HFFc6 (cell line): ENCODE measurements at regions not wholly inside any gene's neighbourhood (a gene's known extent, or its start where the extent isn't known, plus 50 kb on each side); places are given as distances from the start of the nearest gene placed in this dataset.

Source experiments
- DNase-seq: peaks from one replicate; pipeline ENCODE4 v3.0.0-alpha.2; 2018
- H3K27ac Mint-ChIP-seq: 2 replicates; pipeline ENCODE4 v1.8.0; 2020; ENCODE audit warnings: mild to moderate bottlenecking, mixed read lengths
- H3K27me3 Mint-ChIP-seq: 2 replicates; pipeline ENCODE4 v1.8.0; 2021; ENCODE audit warnings: mild to moderate bottlenecking, moderate library complexity, mixed read lengths; ENCODE audit not compliant: insufficient read depth
- H3K36me3 Mint-ChIP-seq: 2 replicates; pipeline ENCODE4 v1.8.0; 2021; ENCODE audit warnings: low read depth, mixed read lengths
- H3K4me1 Mint-ChIP-seq: 2 replicates; pipeline ENCODE4 v1.8.0; 2020; ENCODE audit warnings: low read depth, mixed read lengths
- H3K4me3 Mint-ChIP-seq: 2 replicates; pipeline ENCODE4 v1.8.0; 2020; ENCODE audit warnings: mild to moderate bottlenecking, moderate library complexity, mixed read lengths
- H3K9me3 Mint-ChIP-seq: 2 replicates; pipeline ENCODE4 v1.8.0; 2020; ENCODE audit warnings: mild to moderate bottlenecking, mixed read lengths
- TF ChIP-seq, protein P1 (sequence below): fragments of 200-600 bp; sonication (generic); IDR thresholded peaks from 2 replicates; pipeline ENCODE4 v1.5.0; 2021; ENCODE audit warnings: antibody characterized with exemption, mild to moderate bottlenecking

DNA sequence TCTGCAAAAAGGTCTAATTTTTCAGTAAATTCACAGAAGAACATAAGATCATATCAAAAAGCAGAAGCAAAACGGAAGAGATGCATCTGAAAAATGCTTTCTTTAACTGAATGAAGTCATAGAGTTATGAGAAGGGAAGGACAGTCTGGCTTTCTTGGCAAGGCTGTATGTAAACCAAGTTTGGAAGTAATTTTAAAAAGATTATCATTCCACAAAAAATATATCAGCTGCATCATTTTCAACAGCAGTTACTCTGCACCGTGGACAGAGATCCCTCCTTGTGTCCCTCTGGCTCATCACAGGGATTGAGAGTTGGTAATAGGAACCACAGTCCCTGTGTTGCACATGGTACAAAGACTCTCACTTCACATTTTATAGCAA is 258.5 kb downstream of the HIVEP2 start:
- Mint-ChIP-seq H3K36me3 (no peaks in the 10 kb centered on the region), H3K4me3 (no peak overlapping the region), H3K27ac (no peak overlapping the region), H3K27me3 (peaks cover 3% of the 10 kb centered on the region; the same call in 1 of the 2 replicates), H3K9me3 (no peaks in the 10 kb centered on the region), H3K4me1 (peaks cover 33% of the 10 kb centered on the region)
- DNase-seq = no peak
- TF ChIP-seq, protein P1, sequence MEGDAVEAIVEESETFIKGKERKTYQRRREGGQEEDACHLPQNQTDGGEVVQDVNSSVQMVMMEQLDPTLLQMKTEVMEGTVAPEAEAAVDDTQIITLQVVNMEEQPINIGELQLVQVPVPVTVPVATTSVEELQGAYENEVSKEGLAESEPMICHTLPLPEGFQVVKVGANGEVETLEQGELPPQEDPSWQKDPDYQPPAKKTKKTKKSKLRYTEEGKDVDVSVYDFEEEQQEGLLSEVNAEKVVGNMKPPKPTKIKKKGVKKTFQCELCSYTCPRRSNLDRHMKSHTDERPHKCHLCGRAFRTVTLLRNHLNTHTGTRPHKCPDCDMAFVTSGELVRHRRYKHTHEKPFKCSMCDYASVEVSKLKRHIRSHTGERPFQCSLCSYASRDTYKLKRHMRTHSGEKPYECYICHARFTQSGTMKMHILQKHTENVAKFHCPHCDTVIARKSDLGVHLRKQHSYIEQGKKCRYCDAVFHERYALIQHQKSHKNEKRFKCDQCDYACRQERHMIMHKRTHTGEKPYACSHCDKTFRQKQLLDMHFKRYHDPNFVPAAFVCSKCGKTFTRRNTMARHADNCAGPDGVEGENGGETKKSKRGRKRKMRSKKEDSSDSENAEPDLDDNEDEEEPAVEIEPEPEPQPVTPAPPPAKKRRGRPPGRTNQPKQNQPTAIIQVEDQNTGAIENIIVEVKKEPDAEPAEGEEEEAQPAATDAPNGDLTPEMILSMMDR = no peak

DNA sequence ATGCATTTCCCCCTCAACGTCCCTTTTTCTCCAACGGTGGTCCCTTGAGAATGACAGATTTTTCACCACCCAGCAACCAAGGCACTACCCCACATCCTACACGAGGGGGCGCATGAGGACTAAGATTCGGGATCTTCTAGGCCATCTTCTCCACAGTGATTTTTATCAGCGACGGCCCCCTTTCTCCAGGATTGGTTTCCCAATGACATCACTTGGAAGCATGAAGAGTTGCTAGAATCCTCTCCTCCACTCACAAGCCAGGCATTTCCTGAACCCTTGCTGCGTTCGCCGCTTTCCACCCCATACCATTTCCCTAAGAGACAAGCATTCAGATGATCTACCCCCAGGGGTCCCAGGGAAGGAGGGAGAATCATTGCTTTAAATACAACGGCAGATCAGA is 252.0 kb downstream of the HIVEP2 start:
- Mint-ChIP-seq H3K4me1 (peaks cover 52% of the 10 kb centered on the region), H3K36me3 (no peaks in the 10 kb centered on the region), H3K27ac (peak overlapping the region; percentile 96), H3K27me3 (no peaks in the 10 kb centered on the region), H3K9me3 (no peaks in the 10 kb centered on the region), H3K4me3 (peak overlapping the region; percentile 82)
- DNase-seq = peak; percentile 93
- TF ChIP-seq, protein P1 = peak; percentile 96

DNA sequence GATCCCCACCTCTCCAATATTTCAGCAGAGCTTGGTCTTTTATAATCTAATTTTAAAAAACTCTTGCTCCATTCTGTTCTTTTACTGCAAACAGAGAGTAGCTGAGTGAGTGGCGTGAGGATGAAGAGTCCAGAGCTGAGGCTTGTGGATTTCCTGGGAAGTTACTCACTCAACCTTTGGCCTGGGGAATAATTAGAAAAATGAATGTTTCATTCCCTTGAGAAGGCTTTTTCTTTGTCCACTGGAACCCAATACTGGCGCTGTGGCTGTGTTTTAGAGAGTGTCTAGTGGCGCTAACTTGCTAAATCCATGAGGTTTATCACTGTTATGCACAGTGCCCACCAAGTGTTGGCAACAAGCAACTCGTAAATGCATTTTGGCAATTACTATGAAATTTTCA is 251.5 kb downstream of the HIVEP2 start:
- TF ChIP-seq, protein P1 = no peak
- peak overlapping the region; percentile 96 for H3K27ac Mint-ChIP-seq
- H3K9me3 Mint-ChIP-seq = no peaks in the 10 kb centered on the region
- peaks cover 54% of the 10 kb centered on the region for H3K4me1 Mint-ChIP-seq
- no peaks in the 10 kb centered on the region for H3K27me3 Mint-ChIP-seq
- H3K36me3 Mint-ChIP-seq = no peaks in the 10 kb centered on the region
- DNase-seq = peak; percentile 78
- peak overlapping the region; percentile 82 for H3K4me3 Mint-ChIP-seq

DNA sequence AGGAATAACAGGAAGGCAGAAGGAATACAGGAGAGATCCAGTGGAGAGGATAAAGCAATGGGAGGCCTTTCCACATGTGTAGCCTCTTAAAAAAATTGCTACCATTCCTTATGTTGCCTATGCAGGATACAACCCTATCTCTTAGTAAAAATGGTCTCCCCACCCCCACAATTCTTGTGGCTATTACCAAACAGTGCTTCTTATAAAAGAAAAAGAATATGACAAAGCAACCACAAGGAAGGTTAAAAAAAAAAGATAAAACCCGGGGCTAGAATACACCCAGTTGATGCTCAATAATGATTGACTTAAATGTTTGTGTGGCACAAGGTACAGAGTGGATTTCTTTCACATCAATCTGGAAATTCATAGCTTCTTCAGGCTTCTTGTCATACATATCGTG is 250.9 kb downstream of the HIVEP2 start:
- H3K9me3 Mint-ChIP-seq = no peaks in the 10 kb centered on the region
- no peaks in the 10 kb centered on the region for H3K36me3 Mint-ChIP-seq
- H3K27ac Mint-ChIP-seq = peak overlapping the region; percentile 96
- peak overlapping the region; percentile 14; the same call in 1 of the 2 replicates for H3K4me3 Mint-ChIP-seq
- no peaks in the 10 kb centered on the region for H3K27me3 Mint-ChIP-seq
- DNase-seq = peak; percentile 45
- peaks cover 54% of the 10 kb centered on the region for H3K4me1 Mint-ChIP-seq
- TF ChIP-seq, protein P1 = no peak

DNA sequence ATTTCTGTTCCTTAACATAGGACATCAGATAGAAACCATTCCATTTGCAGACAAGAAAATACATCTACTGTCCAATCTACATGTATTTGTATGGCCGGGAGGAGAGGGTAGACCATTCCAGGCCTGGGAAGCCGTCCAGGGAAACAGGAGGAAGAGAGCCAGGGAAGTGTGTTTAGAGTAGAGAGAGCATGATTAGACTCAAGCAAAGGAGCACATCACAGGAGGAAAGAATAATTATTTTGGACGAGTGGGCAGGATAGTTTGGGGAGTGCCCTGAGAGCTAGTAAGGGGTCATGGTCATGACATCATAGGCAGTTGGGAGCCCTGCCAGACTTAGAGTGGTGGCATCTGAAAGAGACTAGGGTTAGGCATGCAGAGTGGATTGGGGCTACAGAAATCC is 250.0 kb downstream of the HIVEP2 start:
- Mint-ChIP-seq H3K36me3 (no peaks in the 10 kb centered on the region), H3K27ac (peak overlapping the region; percentile 96), H3K9me3 (no peaks in the 10 kb centered on the region), H3K4me1 (peaks cover 54% of the 10 kb centered on the region), H3K27me3 (no peaks in the 10 kb centered on the region), H3K4me3 (no peak overlapping the region)
- TF ChIP-seq, protein P1 = no peak
- no peak for DNase-seq
